SK-N-SH (cell line): ENCODE measurements at regions not wholly inside any gene's neighbourhood (a gene's known extent, or its start where the extent isn't known, plus 50 kb on each side); places are given as distances from the start of the nearest gene placed in this dataset.

Source experiments
- EZH2phosphoT487 ChIP-seq: fragments of 200-600 bp; sonication (generic); IDR thresholded peaks from 2 replicates; pipeline ENCODE4 v1.6.1; 2017; ENCODE audit warnings: low read depth, mixed run types, mild to moderate bottlenecking, antibody characterized with exemption, moderate library complexity, borderline replicate concordance
- FOXM1 ChIP-seq: IDR thresholded peaks from 2 replicates; pipeline ENCODE4 v1.4.0; 2012; ENCODE audit warnings: low read depth, mild to moderate bottlenecking
- GATA2 ChIP-seq: sonication (generic); formaldehyde crosslinking; IDR thresholded peaks from 2 replicates; pipeline ENCODE4 v1.5.0; 2020; ENCODE audit warnings: mild to moderate bottlenecking, missing genetic modification reagents
- JUND ChIP-seq: IDR thresholded peaks from 2 replicates; pipeline ENCODE4 v1.4.0; 2012
- POLR2AphosphoS5 ChIP-seq: IDR thresholded peaks from 2 replicates; pipeline ENCODE4 v1.6.1; 2012; ENCODE audit warnings: low read depth, low read length
- RCOR1 ChIP-seq: fragments of 150-350 bp; IDR thresholded peaks from 2 replicates; pipeline ENCODE4 v1.6.1; 2017; ENCODE audit warnings: antibody characterized with exemption, low read length
- RXRA ChIP-seq: IDR thresholded peaks from 2 replicates; pipeline ENCODE4 v1.4.0; 2012; ENCODE audit warnings: low read depth, mild to moderate bottlenecking, borderline replicate concordance
- TCF12 ChIP-seq: IDR thresholded peaks from 2 replicates; pipeline ENCODE4 v1.4.0; 2012
- YY1 ChIP-seq: IDR thresholded peaks from 2 replicates; pipeline ENCODE4 v1.4.0; 2012; ENCODE audit warnings: low read depth, mild to moderate bottlenecking
- TF ChIP-seq, protein P1 (sequence below): fragments of 200-600 bp; sonication (generic); IDR thresholded peaks from 2 replicates; pipeline ENCODE4 v1.6.1; 2017; ENCODE audit warnings: antibody characterized with exemption, mild to moderate bottlenecking, moderate library complexity
- TF ChIP-seq, protein P2 (sequence below): IDR thresholded peaks from 2 replicates; pipeline ENCODE4 v1.6.1; 2012; ENCODE audit warnings: mild to moderate bottlenecking, low read depth, low read length, moderate library complexity
- TF ChIP-seq, protein P3 (sequence below): fragments of 150-350 bp; IDR thresholded peaks from 2 replicates; pipeline ENCODE4 v1.6.1; 2017; ENCODE audit warnings: antibody characterized with exemption, low read length, low read depth, borderline replicate concordance
- TF ChIP-seq, protein P4 (sequence below): IDR thresholded peaks from 2 replicates; pipeline ENCODE4 v1.4.0; 2012; ENCODE audit warnings: low read depth, borderline replicate concordance
- TF ChIP-seq, protein P5 (sequence below): IDR thresholded peaks from 2 replicates; pipeline ENCODE4 v1.4.0; 2012; ENCODE audit warnings: low read depth

DNA sequence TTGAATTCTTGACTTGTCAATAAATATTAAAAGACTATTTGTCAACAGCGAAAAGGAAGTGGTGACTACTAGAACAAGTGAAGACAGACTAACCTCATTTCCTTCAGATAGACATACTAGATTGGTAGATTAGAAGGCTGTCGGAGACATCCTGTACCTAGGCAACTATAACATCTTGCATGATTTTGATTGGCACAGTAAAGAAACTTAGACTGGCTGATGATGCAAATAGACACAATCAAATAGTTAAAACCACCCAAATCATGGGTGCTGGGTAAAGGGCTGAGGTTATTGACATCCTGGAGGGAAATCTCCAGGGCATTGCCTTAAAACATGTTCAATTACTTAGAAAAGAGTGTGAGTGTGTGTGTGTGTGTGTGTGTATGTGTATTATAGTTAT lies 85.9 kb upstream of the EDEM3 start:
- TF ChIP-seq EZH2phosphoT487: no peak
- TF ChIP-seq, protein P1, sequence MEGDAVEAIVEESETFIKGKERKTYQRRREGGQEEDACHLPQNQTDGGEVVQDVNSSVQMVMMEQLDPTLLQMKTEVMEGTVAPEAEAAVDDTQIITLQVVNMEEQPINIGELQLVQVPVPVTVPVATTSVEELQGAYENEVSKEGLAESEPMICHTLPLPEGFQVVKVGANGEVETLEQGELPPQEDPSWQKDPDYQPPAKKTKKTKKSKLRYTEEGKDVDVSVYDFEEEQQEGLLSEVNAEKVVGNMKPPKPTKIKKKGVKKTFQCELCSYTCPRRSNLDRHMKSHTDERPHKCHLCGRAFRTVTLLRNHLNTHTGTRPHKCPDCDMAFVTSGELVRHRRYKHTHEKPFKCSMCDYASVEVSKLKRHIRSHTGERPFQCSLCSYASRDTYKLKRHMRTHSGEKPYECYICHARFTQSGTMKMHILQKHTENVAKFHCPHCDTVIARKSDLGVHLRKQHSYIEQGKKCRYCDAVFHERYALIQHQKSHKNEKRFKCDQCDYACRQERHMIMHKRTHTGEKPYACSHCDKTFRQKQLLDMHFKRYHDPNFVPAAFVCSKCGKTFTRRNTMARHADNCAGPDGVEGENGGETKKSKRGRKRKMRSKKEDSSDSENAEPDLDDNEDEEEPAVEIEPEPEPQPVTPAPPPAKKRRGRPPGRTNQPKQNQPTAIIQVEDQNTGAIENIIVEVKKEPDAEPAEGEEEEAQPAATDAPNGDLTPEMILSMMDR: no peak
- TF ChIP-seq, protein P2, sequence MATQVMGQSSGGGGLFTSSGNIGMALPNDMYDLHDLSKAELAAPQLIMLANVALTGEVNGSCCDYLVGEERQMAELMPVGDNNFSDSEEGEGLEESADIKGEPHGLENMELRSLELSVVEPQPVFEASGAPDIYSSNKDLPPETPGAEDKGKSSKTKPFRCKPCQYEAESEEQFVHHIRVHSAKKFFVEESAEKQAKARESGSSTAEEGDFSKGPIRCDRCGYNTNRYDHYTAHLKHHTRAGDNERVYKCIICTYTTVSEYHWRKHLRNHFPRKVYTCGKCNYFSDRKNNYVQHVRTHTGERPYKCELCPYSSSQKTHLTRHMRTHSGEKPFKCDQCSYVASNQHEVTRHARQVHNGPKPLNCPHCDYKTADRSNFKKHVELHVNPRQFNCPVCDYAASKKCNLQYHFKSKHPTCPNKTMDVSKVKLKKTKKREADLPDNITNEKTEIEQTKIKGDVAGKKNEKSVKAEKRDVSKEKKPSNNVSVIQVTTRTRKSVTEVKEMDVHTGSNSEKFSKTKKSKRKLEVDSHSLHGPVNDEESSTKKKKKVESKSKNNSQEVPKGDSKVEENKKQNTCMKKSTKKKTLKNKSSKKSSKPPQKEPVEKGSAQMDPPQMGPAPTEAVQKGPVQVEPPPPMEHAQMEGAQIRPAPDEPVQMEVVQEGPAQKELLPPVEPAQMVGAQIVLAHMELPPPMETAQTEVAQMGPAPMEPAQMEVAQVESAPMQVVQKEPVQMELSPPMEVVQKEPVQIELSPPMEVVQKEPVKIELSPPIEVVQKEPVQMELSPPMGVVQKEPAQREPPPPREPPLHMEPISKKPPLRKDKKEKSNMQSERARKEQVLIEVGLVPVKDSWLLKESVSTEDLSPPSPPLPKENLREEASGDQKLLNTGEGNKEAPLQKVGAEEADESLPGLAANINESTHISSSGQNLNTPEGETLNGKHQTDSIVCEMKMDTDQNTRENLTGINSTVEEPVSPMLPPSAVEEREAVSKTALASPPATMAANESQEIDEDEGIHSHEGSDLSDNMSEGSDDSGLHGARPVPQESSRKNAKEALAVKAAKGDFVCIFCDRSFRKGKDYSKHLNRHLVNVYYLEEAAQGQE: no peak
- TF ChIP-seq, protein P3, sequence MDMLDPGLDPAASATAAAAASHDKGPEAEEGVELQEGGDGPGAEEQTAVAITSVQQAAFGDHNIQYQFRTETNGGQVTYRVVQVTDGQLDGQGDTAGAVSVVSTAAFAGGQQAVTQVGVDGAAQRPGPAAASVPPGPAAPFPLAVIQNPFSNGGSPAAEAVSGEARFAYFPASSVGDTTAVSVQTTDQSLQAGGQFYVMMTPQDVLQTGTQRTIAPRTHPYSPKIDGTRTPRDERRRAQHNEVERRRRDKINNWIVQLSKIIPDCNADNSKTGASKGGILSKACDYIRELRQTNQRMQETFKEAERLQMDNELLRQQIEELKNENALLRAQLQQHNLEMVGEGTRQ: no peak
- TF ChIP-seq JUND: no peak
- TF ChIP-seq, protein P4, sequence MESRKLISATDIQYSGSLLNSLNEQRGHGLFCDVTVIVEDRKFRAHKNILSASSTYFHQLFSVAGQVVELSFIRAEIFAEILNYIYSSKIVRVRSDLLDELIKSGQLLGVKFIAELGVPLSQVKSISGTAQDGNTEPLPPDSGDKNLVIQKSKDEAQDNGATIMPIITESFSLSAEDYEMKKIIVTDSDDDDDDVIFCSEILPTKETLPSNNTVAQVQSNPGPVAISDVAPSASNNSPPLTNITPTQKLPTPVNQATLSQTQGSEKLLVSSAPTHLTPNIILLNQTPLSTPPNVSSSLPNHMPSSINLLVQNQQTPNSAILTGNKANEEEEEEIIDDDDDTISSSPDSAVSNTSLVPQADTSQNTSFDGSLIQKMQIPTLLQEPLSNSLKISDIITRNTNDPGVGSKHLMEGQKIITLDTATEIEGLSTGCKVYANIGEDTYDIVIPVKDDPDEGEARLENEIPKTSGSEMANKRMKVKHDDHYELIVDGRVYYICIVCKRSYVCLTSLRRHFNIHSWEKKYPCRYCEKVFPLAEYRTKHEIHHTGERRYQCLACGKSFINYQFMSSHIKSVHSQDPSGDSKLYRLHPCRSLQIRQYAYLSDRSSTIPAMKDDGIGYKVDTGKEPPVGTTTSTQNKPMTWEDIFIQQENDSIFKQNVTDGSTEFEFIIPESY: no peak
- no peak for TF ChIP-seq RXRA
- no peak for TF ChIP-seq FOXM1
- TF ChIP-seq YY1: no peak
- TF ChIP-seq RCOR1: no peak
- TF ChIP-seq GATA2: no peak
- no peak for TF ChIP-seq POLR2AphosphoS5
- TF ChIP-seq, protein P5, sequence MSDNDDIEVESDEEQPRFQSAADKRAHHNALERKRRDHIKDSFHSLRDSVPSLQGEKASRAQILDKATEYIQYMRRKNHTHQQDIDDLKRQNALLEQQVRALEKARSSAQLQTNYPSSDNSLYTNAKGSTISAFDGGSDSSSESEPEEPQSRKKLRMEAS: no peak
- no peak for TF ChIP-seq TCF12
